ENCODE measurements at regions not wholly inside any gene's neighbourhood (a gene's known extent, or its start where the extent isn't known, plus 50 kb on each side); places are given as distances from the start of the nearest gene placed in this dataset.

DNA sequence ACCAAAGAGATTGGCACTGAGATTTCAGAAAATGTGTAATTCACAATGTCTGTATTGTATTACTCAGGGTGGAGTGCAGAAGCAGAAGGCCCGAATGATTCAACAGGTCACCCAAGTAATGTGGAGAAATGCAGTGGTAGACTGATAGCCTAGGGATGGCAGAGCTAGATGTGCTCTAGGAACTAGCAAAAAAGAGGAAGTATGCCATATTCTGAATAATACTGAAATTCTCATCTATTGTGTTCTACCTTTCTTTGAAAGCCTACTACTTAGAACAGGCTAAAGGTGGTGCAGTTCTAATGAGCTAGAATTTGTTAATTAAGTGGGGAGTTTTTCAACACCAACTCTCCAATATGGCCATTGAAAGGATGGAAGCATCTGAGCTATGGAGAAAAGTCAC, 1449.8 kb upstream of the MIR17HG start:
- in situ Hi-C loops (cut with MboI; ENCODE audit: low sequenced_read_pairs) (no loop called here), intact Hi-C loops (cut with micrococcal nuclease) (no loop called here), dilution Hi-C loops (cut with HindIII; ENCODE audit: low sequenced_read_pairs, unreplicated experiment) (no loop called here)
- Histone ChIP-seq H2BK5ac (ENCODE audit: low read depth, low read length, poor library complexity, severe bottlenecking) (no peak overlapping the region), H3K4me3 (ENCODE audit: insufficient read depth, low read depth, low read length) (no peak overlapping the region), H3K79me1 (ENCODE audit: low read depth in 1 of 2, low read length in 2 of 2) (no peaks in the 10 kb centered on the region), H2BK15ac (ENCODE audit: low read depth, low read length) (no peak overlapping the region), H2BK120ac (ENCODE audit: low read depth, low read length) (no peak overlapping the region), H3K27me3 (ENCODE audit: control insufficient read depth, insufficient read depth, low read length) (no peaks in the 10 kb centered on the region), H3K4me1 (ENCODE audit: control insufficient read depth, insufficient read depth, low read length) (no peaks in the 10 kb centered on the region), H4K20me1 (ENCODE audit: insufficient read depth, low read length) (no peaks in the 10 kb centered on the region), H3K36me3 (ENCODE audit: control insufficient read depth, insufficient read depth, low read length) (no peaks in the 10 kb centered on the region), H2AK9ac (replicated peaks; ENCODE audit: low read depth, low read length, poor library complexity) (no peak overlapping the region), H2AFZ (replicated peaks; ENCODE audit: low read length, poor library complexity) (no peak overlapping the region), H3K23ac (ENCODE audit: low read depth, low read length) (no peak overlapping the region), H3K9me3 (ENCODE audit: control insufficient read depth, insufficient read depth, low read length) (no peaks in the 10 kb centered on the region), H3K27ac (ENCODE audit: insufficient read depth, low read length) (no peak overlapping the region), H4K91ac (ENCODE audit: insufficient read depth, low read depth, low read length) (no peak overlapping the region), H2AK5ac (ENCODE audit: low read depth, low read length) (no peak overlapping the region), H3K14ac (replicated peaks; ENCODE audit: low read depth, low read length) (no peak overlapping the region), H3K9ac (ENCODE audit: low read depth, low read length) (no peak overlapping the region), H3K56ac (ENCODE audit: extremely low read depth, insufficient read depth, low read length) (no peak overlapping the region), H3K18ac (ENCODE audit: low read depth, low read length) (no peak overlapping the region), H4K5ac (ENCODE audit: low read depth, low read length) (no peak overlapping the region), H3K4ac (ENCODE audit: low read depth, low read length) (no peak overlapping the region), H3K4me2 (ENCODE audit: low read depth, low read length) (no peak overlapping the region), H2BK20ac (ENCODE audit: low read depth, low read length) (no peak overlapping the region), H4K8ac (ENCODE audit: low read depth in 2 of 2, low read length in 2 of 2) (no peak overlapping the region), H3K9me1 (ENCODE audit: insufficient read depth, low read length) (no peaks in the 10 kb centered on the region)
- ChIA-PET CTCF (no interaction called here), POLR2A (ENCODE audit: unreplicated experiment) (no interaction called here)
- TF ChIP-seq FOS (IDR thresholded peaks at IDR 0.05; ENCODE audit: low read depth, low read length) (no peak), BHLHE40 (IDR thresholded peaks at IDR 0.05; ENCODE audit: low read depth, low read length) (no peak), RAD21 (IDR thresholded peaks at IDR 0.05; ENCODE audit: low read length) (no peak), MAFK (IDR thresholded peaks at IDR 0.05; ENCODE audit: low read depth, low read length) (no peak), POLR2A (IDR thresholded peaks at IDR 0.05; ENCODE audit: low read depth, low read length) (no peak), CEBPB (IDR thresholded peaks at IDR 0.05; ENCODE audit: low read depth, low read length) (no peak), NFE2L2 (IDR thresholded peaks at IDR 0.05; ENCODE audit: low read depth, low read length) (no peak), MXI1 (IDR thresholded peaks at IDR 0.05; ENCODE audit: borderline replicate concordance, low read depth, low read length) (no peak), RCOR1 (IDR thresholded peaks at IDR 0.05; ENCODE audit: insufficient replicate concordance, low read length) (no peak)
- TF ChIP-seq, protein P1, sequence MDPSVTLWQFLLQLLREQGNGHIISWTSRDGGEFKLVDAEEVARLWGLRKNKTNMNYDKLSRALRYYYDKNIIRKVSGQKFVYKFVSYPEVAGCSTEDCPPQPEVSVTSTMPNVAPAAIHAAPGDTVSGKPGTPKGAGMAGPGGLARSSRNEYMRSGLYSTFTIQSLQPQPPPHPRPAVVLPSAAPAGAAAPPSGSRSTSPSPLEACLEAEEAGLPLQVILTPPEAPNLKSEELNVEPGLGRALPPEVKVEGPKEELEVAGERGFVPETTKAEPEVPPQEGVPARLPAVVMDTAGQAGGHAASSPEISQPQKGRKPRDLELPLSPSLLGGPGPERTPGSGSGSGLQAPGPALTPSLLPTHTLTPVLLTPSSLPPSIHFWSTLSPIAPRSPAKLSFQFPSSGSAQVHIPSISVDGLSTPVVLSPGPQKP (IDR thresholded peaks at IDR 0.05; ENCODE audit: borderline replicate concordance, low read depth, low read length) = no peak
- WGBS, 2 experiments (ENCODE audit: extremely low coverage in 2 of 2, insufficient read length in 1 of 2) = no CpG with 5 or more reads among the region's 1 CpG
- ATAC-seq (ENCODE audit: low read depth) (no peak), DNase-seq (no peak)
- BruUV-seq (replicated peaks) = no TSS peak

Data from IMR-90 (cell line).